KOPT-K1 (cell line): ENCODE measurements at regions not wholly inside any gene's neighbourhood (a gene's known extent, or its start where the extent isn't known, plus 50 kb on each side); places are given as distances from the start of the nearest gene placed in this dataset.
"Not testable (repeated sequence)": the region's sequence is repeated elsewhere in the genome, so short reads cannot be mapped to it uniquely, and the experiment has no call there.

Experiments used
- H3K27ac ChIP-seq: fragments of 200-600 bp; sonication (generic); 2 replicates; pipeline ENCODE4 v1.5.1; 2016; ENCODE audit warnings: antibody characterized with exemption, mild to moderate bottlenecking, low read depth, low read length; ENCODE audit not compliant: poor library complexity, severe bottlenecking
- H3K36me3 ChIP-seq: fragments of 200-600 bp; sonication (generic); 2 replicates; pipeline ENCODE4 v1.5.1; 2017; ENCODE audit warnings: antibody characterized with exemption, mild to moderate bottlenecking, low read length, moderate library complexity; ENCODE audit not compliant: insufficient read depth
- H3K9me3 ChIP-seq: fragments of 200-600 bp; sonication (generic); 2 replicates; pipeline ENCODE4 v1.5.1; 2017; ENCODE audit warnings: antibody characterized with exemption, low read length, mild to moderate bottlenecking; ENCODE audit not compliant: insufficient read depth, poor library complexity, severe bottlenecking

DNA sequence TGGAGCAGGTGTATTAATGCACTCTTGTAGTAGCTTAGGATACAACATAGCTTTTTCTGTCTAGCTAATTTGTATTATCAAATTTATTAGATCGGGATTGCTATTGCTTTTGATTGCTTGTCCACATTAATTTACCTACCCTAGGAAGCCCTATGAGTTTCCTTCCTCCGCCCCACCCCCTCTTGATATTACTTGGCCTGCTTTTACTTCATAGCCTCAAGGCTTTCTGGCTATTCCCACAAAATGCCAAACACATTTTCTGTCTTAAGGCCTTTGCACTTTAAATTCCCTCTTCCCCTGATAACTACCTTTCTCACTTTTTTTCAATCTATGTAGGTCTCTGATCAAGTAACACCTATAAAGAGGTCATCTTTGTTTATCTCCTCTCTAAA, 99.1 kb upstream of the PRSS16 start:
- no peaks in the 10 kb centered on the region for H3K9me3 ChIP-seq
- no peaks in the 10 kb centered on the region for H3K36me3 ChIP-seq
- H3K27ac ChIP-seq: peak overlapping the region; percentile 98

DNA sequence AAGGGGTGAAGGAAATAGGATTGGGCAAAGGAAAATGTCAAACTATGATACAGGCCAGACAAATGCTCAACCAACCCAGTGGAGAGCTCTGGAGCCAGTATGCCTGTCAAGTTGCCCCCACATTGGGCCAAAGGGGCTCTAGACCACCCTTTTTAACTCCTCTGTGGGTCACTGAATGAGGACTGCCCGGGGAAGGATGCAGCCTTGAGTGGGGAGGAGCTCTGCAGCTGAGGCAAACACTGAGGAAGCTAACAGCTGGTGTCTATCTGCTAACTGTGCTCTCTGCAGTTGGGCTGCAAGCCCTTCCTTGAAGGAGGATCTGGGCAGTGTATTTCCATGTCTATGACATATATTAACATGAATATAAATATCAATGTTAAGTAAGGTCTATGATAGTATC, 98.4 kb upstream of the PRSS16 start:
- no peaks in the 10 kb centered on the region for H3K9me3 ChIP-seq
- peak overlapping the region; percentile 98 for H3K27ac ChIP-seq
- H3K36me3 ChIP-seq: no peaks in the 10 kb centered on the region

DNA sequence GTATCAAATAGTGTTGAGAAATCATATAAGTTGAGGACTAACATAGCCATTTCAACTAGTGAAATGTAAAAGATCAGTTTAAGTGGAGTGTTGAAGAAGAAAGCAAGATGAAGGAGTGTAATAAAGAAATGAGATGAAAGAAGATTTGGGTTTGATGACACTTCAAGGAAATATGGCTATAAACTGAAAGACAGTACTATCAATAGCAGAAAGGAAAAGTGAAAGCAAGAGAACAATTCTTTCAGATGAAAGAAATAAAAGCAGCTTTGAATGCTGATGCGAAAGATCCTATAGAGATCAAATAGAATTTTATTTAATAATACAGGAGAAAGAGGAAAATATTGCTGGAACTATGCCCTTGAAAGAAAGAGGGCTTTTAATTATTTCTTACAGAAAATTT, 92.8 kb upstream of the PRSS16 start:
- H3K36me3 ChIP-seq: no peaks in the 10 kb centered on the region
- peak overlapping the region; percentile 78 for H3K27ac ChIP-seq
- no peaks in the 10 kb centered on the region for H3K9me3 ChIP-seq

DNA sequence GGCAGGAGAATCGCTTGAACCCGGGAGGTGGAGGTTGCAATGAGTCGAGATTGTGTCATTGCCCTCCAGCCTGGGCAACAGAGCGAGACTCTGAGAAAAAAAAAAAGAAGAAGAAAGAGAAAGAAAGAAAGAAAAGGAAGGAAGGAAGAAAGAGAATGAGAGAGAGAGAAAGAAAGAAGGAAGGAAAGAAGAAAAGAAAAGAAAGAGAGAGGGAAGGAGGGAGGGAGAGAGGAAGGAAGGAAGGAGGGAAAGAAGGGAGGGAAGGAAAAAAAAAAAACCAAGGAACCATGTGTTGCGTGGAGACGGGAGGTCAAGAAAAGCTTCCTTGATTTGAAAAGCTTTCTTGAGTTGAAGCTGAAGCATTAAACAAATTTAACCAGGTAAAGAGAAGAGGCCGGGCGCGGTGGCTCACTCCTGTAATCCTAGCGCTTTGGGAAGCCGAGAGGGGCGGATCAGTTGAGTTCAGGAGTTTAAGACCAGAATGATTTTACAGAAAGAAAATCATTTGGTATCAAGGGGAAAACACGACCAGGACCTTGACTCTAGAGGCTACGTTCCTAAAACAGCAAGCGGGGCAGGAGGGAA, 90.5 kb upstream of the PRSS16 start:
- Histone ChIP-seq H3K9me3 (no peaks in the 10 kb centered on the region), H3K27ac (no peak overlapping the region), H3K36me3 (no peaks in the 10 kb centered on the region)

DNA sequence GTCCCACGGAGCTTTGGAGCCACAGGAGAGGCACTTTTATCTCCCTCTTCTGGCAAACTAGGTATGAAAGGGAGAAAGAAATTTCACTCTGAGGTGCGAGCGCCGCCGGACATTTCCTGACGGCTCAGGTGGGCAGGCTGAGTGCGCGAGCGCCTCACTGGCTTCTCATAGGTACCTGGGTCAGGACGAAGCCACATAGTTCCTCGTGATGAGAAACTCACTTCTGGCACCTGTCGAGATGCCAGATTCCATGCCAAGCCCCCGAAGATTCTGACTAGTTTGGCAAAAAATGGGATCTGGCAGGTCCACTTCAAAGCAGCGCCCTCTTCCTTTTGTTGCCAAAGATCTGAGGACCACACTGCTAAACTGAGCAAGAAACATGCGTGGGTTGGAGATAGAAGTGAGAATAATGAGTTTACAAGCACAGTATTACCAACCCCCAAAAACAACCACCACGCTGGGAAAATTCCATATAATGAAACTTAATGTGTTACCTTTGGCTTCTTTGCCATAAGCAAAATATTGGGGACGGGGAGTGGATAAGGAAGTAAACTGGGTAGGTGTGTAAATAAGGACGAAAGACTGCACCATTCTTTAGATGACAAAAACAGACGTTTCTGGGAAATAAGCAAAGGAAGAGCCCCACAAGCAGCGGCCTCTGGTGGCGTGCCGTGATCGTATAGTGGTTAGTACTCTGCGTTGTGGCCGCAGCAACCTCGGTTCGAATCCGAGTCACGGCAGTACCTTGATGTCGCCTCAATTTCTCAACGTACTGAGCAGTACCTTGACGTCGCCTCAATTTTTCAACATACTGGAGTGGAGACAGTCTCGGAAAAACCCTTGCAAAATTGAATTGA, 89.8 kb upstream of the PRSS16 start:
- no peak overlapping the region for H3K27ac ChIP-seq
- no peaks in the 10 kb centered on the region for H3K36me3 ChIP-seq
- no peaks in the 10 kb centered on the region for H3K9me3 ChIP-seq

DNA sequence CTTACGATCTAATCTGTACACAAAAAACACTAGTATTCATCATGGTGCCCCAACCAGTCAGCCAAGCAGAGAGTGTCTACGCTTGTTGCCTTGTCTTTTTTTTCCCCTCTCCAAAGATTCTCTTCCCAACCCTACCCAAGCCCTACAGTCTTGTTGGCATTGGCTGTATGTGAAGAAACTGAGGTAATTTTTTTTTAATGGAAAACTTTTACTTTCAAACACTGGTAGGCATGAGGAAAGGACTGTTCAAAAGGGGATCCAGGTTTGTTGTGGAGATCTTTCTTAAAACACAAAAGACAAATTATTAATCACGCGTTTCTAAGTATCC, 89.2 kb upstream of the PRSS16 start:
- no peaks in the 10 kb centered on the region for H3K36me3 ChIP-seq
- H3K27ac ChIP-seq: no peak overlapping the region
- H3K9me3 ChIP-seq: no peaks in the 10 kb centered on the region

DNA sequence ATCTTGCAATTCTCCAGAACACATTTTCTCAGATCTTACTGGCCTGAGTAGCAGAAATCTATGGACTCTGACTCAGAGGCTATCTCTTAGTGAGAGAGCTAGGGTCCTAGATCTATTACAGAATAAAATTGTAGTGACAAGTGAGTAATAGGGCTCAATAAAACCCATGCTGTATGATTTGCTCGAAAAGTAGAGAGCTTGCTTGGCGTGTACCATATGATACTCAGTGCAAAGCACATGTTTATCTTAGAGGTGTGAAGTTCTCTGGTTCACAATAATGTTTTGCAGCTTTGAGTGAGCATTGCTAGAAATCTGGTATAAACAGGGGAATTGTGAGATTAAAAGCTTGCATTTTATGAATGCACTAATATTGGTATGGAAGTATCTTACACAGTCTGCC, 87.8 kb upstream of the PRSS16 start:
- Histone ChIP-seq H3K27ac (no peak overlapping the region), H3K9me3 (no peaks in the 10 kb centered on the region)

DNA sequence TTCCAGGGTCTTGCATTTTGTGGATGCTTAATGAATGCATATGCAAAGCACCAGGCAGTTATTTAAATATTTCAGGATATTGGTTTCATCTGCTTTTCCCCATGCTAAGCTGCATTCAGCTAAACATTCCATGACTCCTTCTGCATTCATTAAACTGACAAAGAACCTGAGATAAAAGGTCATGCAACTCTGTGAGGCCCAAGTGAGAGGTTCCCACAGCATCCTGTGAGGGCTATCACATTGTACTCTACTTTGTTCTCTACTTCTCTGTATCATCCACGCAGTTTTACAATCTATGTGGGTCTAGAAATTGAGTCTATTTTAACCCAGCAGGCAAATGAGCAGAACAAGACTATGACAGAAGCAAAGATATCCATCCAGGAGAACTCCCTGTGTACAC, 86.4 kb upstream of the PRSS16 start:
- Histone ChIP-seq H3K9me3 (no peaks in the 10 kb centered on the region), H3K27ac (no peak overlapping the region), H3K36me3 (no peaks in the 10 kb centered on the region)

More for the DNA sequence above, 87.8 kb upstream of the PRSS16 start:
- H3K36me3 ChIP-seq: no peaks in the 10 kb centered on the region

DNA sequence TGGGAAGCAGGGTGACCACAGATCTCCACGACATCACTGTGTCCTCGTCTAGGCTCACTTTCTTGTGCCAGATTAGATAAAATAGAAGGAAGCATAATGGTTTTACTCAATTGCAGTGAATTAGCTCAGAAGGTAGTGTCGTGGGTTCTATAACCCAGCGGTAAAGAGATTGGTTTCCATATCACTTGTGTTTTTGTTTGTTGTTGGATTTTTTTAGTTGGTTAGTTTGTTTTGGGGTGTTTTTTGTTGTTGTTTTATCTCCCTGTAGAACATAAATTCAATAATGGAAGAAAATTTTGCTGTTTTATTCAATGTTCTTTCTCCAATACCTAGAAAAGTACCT, 85.9 kb upstream of the PRSS16 start:
- peak overlapping the region; percentile 8 for H3K27ac ChIP-seq

DNA sequence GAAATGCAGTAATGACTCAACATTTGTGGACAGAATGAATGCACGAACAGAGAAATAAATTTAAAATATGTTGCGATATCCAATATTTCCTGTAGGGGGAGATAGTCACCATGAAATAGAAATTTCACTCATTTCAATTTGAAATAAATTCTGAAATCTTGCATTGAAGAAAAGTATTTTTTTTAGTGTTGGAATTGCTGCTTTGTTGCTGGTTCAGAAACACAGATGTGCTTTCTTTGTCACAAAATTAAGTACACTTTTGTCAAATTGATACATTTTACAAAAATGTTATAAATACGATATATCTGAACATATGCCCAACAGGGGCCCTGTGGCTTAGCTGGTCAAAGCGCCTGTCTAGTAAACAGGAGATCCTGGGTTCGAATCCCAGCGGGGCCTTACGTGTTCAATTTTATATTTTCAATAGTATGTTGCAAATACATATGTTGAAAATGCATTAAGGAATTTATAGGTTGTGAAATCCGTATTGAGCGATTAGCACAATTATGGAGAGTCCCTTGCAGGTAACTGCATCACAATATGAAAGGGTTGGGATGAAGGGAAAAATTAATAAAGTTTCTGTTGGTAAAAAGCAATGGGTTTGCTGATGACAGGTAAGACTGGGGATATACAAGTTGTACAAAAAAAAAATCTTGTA, 85.4 kb upstream of the PRSS16 start:
- Histone ChIP-seq H3K27ac (peak overlapping the region; percentile 8), H3K36me3 (no peaks in the 10 kb centered on the region), H3K9me3 (no peaks in the 10 kb centered on the region)

More for the DNA sequence above, 85.9 kb upstream of the PRSS16 start:
- Histone ChIP-seq H3K9me3 (no peaks in the 10 kb centered on the region), H3K36me3 (no peaks in the 10 kb centered on the region)

DNA sequence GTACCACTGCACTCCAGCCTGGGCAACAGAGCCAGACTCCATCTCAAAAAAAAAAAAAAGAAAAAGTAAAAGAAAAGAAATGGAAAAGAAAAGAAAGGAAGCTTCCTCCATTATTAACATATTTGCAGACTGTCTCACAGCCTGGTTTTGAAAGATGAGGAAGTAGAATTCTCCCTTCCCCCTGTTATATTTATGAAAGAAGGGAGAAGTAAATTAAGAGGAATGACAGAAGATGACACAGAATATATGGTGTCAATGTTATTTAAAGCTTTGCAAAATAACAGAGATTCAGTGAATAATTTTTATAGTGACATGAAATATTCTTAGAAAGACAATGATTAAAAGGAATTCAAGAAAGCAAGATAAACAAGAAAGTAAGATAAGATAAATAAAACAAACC, 83.7 kb upstream of the PRSS16 start:
- H3K9me3 ChIP-seq: no peaks in the 10 kb centered on the region
- no peaks in the 10 kb centered on the region for H3K36me3 ChIP-seq
- no peak overlapping the region for H3K27ac ChIP-seq

DNA sequence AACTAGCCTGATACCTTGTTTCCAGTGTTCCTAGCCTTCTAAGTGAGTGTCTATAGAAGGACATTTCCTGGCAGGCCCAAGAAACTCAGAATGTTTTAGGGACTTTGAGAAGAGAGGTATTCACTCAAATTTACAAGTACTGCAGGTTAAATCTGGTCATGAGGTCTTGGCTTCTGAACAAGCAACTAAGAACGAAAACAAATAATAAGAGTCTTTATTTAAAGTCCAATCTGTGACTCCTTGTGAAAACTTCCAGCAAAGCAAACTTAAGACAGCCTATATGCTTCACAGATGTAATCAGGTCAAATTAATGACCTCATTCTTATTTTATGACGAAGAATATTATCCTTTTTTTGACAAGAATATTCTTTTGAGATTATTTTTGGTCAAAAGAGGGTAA, 79.4 kb upstream of the PRSS16 start:
- no peak overlapping the region for H3K27ac ChIP-seq
- H3K36me3 ChIP-seq: no peaks in the 10 kb centered on the region
- peaks cover 13% of the 10 kb centered on the region for H3K9me3 ChIP-seq

DNA sequence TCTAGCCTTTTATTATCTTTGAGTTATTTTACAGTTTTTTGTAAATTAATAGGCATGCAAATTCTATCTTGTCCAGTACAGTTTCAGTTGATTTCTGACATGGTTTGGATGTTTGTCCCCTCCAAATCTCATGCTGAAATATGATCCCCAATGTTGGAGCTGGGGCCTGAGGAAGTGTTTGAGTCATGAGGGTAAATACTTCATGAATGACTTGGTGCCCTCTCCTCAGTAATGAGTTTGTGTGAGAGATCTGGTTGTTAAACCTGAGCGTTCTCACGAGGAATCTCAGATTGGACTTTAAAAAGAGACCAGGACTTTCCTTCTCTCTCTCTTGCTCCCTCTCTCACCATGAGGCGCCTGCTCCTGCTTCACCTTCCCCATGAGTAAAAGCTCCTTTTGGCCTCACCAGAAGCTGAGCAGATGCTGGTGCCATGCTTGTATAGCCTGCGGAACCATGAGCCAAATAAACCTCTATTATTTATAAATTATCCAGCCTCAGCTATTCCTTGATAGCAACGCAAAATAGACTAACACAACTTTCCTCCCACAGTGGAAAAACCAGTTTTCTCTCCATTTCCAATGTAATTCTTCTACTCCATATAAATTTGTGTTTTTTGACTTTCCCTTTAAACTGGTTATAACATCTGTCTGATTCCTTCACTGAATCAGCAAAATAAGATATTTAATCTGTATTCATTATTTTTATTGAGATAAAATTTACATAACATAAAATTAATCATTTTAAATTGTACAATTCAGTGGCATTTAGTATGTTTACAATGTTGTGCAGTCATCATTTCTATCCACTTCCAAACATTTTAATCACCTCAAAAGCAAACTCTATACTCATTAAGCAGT, 78.7 kb upstream of the PRSS16 start:
- Histone ChIP-seq H3K36me3 (no peaks in the 10 kb centered on the region), H3K27ac (no peak overlapping the region), H3K9me3 (peaks cover 13% of the 10 kb centered on the region)

DNA sequence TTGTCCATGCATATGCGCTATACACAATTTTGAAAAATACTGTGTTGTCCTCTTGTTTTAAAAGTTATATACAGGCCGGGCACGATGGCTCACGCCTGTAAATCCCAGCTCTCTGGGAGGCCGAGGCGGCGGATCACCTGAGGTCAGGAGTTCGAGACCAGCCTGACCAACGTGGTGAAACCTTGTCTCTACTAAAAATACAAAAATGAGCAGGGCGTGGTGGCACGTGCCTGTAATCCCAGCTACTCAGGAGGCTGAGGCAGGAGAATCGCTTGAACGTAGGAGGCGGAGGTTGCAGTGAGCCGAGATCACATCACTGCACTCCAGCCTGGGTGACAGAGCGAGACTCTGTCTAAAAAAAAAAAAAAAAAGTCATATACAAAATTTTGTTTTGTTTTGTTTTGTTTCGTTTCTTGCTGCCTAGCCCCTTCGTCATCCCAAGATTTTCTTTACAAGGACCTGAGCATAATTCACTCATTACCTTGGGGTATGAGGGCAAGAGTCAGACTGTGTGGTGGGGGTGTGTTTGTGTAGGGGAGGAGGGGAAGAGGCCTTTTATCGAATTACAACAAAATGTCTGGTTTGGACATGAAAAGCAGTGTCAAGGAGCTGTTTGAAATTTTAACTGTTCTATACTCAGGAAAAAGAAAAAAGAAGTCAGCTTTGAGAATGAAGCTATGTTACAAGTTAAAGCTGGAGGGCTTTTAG, 74.8 kb upstream of the PRSS16 start:
- H3K27ac ChIP-seq, H3K36me3 ChIP-seq: not testable (repeated sequence)
- H3K9me3 ChIP-seq: peaks cover 13% of the 10 kb centered on the region

DNA sequence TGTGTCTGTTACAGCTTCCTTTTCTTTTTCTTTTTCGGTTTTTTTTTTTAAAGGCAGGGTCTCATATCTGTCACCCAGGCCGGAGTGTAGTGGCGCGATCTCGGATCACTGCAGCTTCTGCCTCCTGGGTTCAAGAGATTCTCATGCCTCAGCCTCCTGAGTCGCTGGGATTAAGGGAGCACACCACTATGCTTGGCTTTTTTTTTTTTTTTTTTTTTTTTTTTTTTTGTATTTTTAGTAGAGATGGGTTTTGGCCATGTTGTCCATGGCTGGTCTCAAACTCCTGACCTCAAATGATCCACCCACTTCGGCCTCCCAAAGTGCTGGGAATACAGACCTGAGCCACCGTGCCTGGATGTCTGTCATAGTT, 74.3 kb upstream of the PRSS16 start:
- not testable (repeated sequence) for H3K36me3 ChIP-seq, H3K27ac ChIP-seq
- H3K9me3 ChIP-seq: peaks cover 13% of the 10 kb centered on the region
